H9 (cell line): ENCODE measurements at regions not wholly inside any gene's neighbourhood (a gene's known extent, or its start where the extent isn't known, plus 50 kb on each side); places are given as distances from the start of the nearest gene placed in this dataset.

Experiments
- DNase-seq: peaks from one replicate; pipeline ENCODE4 v3.0.0-alpha.2; 2017
- H2AFZ ChIP-seq: one replicate; pipeline ENCODE4 v1.6.1; 2013; ENCODE audit warnings: mild to moderate bottlenecking, low read length, control low read depth, moderate library complexity
- H2AK5ac ChIP-seq: 2 replicates; pipeline ENCODE4 v1.6.1; 2013; ENCODE audit warnings: low read length, control low read depth, mixed read lengths; ENCODE audit not compliant: insufficient read length
- H2BK120ac ChIP-seq: one replicate; pipeline ENCODE4 v1.6.1; 2013; ENCODE audit warnings: low read depth, mild to moderate bottlenecking, low read length, control low read depth, inconsistent platforms; ENCODE audit not compliant: poor library complexity, severe bottlenecking
- H2BK12ac ChIP-seq: 2 replicates; pipeline ENCODE4 v1.6.1; 2013; ENCODE audit warnings: low read length, control low read depth, mixed read lengths, low read depth; ENCODE audit not compliant: insufficient read length
- H2BK15ac ChIP-seq: 2 replicates; pipeline ENCODE4 v1.6.1; 2013; ENCODE audit warnings: low read depth, low read length, control low read depth
- H2BK20ac ChIP-seq: one replicate; pipeline ENCODE4 v1.6.1; 2013; ENCODE audit warnings: low read depth, mild to moderate bottlenecking, low read length, control low read depth, inconsistent platforms; ENCODE audit not compliant: poor library complexity, severe bottlenecking
- H2BK5ac ChIP-seq: 2 replicates; pipeline ENCODE4 v1.6.1; 2013; ENCODE audit warnings: low read length, control low read depth, mixed read lengths; ENCODE audit not compliant: insufficient read length
- H3K14ac ChIP-seq: 2 replicates; pipeline ENCODE4 v1.6.1; 2013; ENCODE audit warnings: low read length, control low read depth; ENCODE audit not compliant: insufficient read depth
- H3K18ac ChIP-seq: 2 replicates; pipeline ENCODE4 v1.6.1; 2013; ENCODE audit warnings: low read depth, mild to moderate bottlenecking, mixed read lengths, low read length, control low read depth; ENCODE audit not compliant: insufficient read length
- H3K23ac ChIP-seq: 2 replicates; pipeline ENCODE4 v1.6.1; 2013; ENCODE audit warnings: low read length, control low read depth, mixed read lengths, low read depth; ENCODE audit not compliant: insufficient read length
- H3K23me2 ChIP-seq: 2 replicates; pipeline ENCODE4 v1.6.1; 2013; ENCODE audit warnings: low read depth, mild to moderate bottlenecking, mixed read lengths, low read length, control low read depth; ENCODE audit not compliant: insufficient read length, poor library complexity, severe bottlenecking
- H3K27ac ChIP-seq: 2 replicates; pipeline ENCODE4 v1.5.1; 2013; ENCODE audit warnings: low read length, control low read depth, mixed read lengths, low read depth; ENCODE audit not compliant: insufficient read length
- H3K27me3 ChIP-seq: 2 replicates; pipeline ENCODE4 v1.6.1; 2013; ENCODE audit warnings: low read length, control low read depth, inconsistent platforms; ENCODE audit not compliant: insufficient read depth
- H3K4ac ChIP-seq: 2 replicates; pipeline ENCODE4 v1.6.1; 2013; ENCODE audit warnings: low read depth, mild to moderate bottlenecking, control low read depth, inconsistent platforms, low read length, moderate library complexity
- H3K4me1 ChIP-seq: 2 replicates; pipeline ENCODE4 v1.6.1; 2013; ENCODE audit warnings: low read length, control low read depth, inconsistent platforms; ENCODE audit not compliant: insufficient read depth
- H3K4me2 ChIP-seq: 2 replicates; pipeline ENCODE4 v1.6.1; 2013; ENCODE audit warnings: low read length, control low read depth, mixed read lengths; ENCODE audit not compliant: insufficient read length, insufficient read depth
- H3K56ac ChIP-seq: 2 replicates; pipeline ENCODE4 v1.6.1; 2013; ENCODE audit warnings: low read depth, mild to moderate bottlenecking, mixed read lengths, low read length, control low read depth; ENCODE audit not compliant: insufficient read length
- H3K79me1 ChIP-seq: 2 replicates; pipeline ENCODE4 v1.6.1; 2013; ENCODE audit warnings: low read depth, mild to moderate bottlenecking, moderate library complexity, low read length, control low read depth, inconsistent platforms; ENCODE audit not compliant: insufficient read depth, poor library complexity, severe bottlenecking
- H3K79me2 ChIP-seq: 2 replicates; pipeline ENCODE4 v1.6.1; 2013; ENCODE audit warnings: low read length, control low read depth, inconsistent platforms; ENCODE audit not compliant: insufficient read depth
- H3K9ac ChIP-seq: 2 replicates; pipeline ENCODE4 v1.6.1; 2013; ENCODE audit warnings: low read length, control low read depth, mixed read lengths; ENCODE audit not compliant: insufficient read length; ENCODE audit errors: extremely low read depth
- H3K9me3 ChIP-seq: one replicate; pipeline ENCODE4 v1.6.1; 2013; ENCODE audit warnings: low read depth, low read length, inconsistent platforms; ENCODE audit not compliant: control insufficient read depth
- H3T11ph ChIP-seq: one replicate; pipeline ENCODE4 v1.6.1; 2013; ENCODE audit warnings: mild to moderate bottlenecking, low read length, control low read depth, inconsistent platforms
- H4K20me1 ChIP-seq: one replicate; pipeline ENCODE4 v1.6.1; 2013; ENCODE audit not compliant: control insufficient read depth, insufficient read length, insufficient read depth
- H4K5ac ChIP-seq: 2 replicates; pipeline ENCODE4 v1.6.1; 2013; ENCODE audit warnings: low read depth, mild to moderate bottlenecking, mixed read lengths, low read length, control low read depth; ENCODE audit not compliant: insufficient read length
- H4K8ac ChIP-seq: replicated peaks from 2 replicates; pipeline ENCODE4 v1.6.1; 2013; ENCODE audit warnings: low read length, control low read depth, mixed read lengths, low read depth; ENCODE audit not compliant: insufficient read length
- H4K91ac ChIP-seq: 2 replicates; pipeline ENCODE4 v1.6.1; 2013; ENCODE audit warnings: low read depth, mild to moderate bottlenecking, moderate library complexity, mixed read lengths, low read length, control low read depth; ENCODE audit not compliant: insufficient read length
- H3K27ac Mint-ChIP-seq, 3 experiments: 2 replicates in 2 of 3; 3 replicates in 1 of 3; pipeline ENCODE4 v1.8.0; 2020 to 2021; ENCODE audit warnings: mixed read lengths in 3 of 3, mild to moderate bottlenecking in 1 of 3, moderate library complexity in 1 of 3
- H3K27me3 Mint-ChIP-seq: 2 replicates; pipeline ENCODE4 v1.8.0; 2021; ENCODE audit warnings: low read depth, mild to moderate bottlenecking, moderate library complexity, mixed read lengths
- H3K36me3 Mint-ChIP-seq, 3 experiments: 2 replicates in 2 of 3; 3 replicates in 1 of 3; pipeline ENCODE4 v1.8.0; 2020 to 2021; ENCODE audit warnings: low read depth in 3 of 3, mixed read lengths in 3 of 3; ENCODE audit not compliant: insufficient read depth in 1 of 3
- H3K4me1 Mint-ChIP-seq, 2 experiments: 2 replicates each; pipeline ENCODE4 v1.8.0; 2020; ENCODE audit warnings: mixed read lengths in 2 of 2
- H3K4me3 Mint-ChIP-seq, 2 experiments: 2 replicates in 1 of 2; 3 replicates in 1 of 2; pipeline ENCODE4 v1.8.0; 2020 to 2021; ENCODE audit warnings: mild to moderate bottlenecking in 2 of 2, mixed read lengths in 2 of 2, moderate library complexity in 1 of 2
- H3K9me3 Mint-ChIP-seq, 2 experiments: 2 replicates in 1 of 2; 3 replicates in 1 of 2; pipeline ENCODE4 v1.8.0; 2020; ENCODE audit warnings: mild to moderate bottlenecking in 2 of 2, mixed read lengths in 2 of 2, moderate library complexity in 1 of 2
- WGBS: extraction: QIAGEN DNeasy Blood & Tissue Kit; methylation state at CpG from one replicate; pipeline ENCODE4 v1.1.7; 2013; ENCODE audit warnings: missing lambda C conversion rate, low lambda C conversion rate, mixed read lengths; ENCODE audit not compliant: insufficient read length; ENCODE audit errors: extremely low coverage; 5-methylcytosine and 5-hydroxymethylcytosine counted together
- TF ChIP-seq, protein P1 (sequence below): fragments of 200-600 bp; sonication (generic); conservative IDR thresholded peaks from 3 replicates; pipeline ENCODE4 v1.8.0; 2021; ENCODE audit warnings: antibody characterized with exemption, mild to moderate bottlenecking

DNA sequence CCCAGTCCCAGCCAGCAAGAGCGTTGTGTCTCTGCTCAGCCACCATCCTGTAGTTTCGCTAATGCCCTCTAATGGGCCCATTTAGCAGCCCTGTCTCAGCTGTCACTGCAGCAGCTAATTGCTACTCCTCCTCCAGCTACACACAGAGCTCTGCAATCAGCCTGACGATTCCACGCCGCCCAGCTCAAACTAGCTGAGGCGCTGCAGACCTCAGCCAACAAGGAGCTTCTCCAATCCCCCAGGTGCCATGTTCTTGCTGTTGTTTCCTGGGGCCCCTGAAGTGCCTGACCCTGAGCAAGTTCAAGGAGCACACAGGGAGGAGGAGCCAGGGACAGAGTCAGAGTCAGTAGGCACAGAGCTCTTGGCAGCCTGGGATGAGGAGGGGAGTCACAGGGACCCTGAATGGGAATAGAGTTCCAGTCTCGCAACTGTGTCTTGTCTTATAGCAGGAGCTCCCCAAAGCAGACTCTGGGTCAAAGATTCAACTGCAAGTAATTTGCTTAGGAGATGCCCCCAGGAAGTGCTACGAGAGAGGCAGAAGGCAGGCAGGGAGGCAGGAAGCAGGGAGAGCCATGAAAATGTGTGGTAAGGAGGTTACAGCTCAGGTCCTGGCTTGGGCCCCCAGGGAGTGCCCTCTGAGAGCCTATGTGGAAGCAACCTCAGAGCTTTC, 135.8 kb upstream of the UNC5B start:
- Histone ChIP-seq H3K23ac (no peak overlapping the region), H2BK20ac (no peak overlapping the region), H2BK5ac (no peak overlapping the region), H2AK5ac (no peak overlapping the region), H3K79me1 (no peaks in the 10 kb centered on the region), H2BK15ac (no peak overlapping the region), H3K4me2 (no peak overlapping the region), H2BK12ac (no peak overlapping the region), H2AFZ (no peak overlapping the region), H3K4me1 (peaks cover 2% of the 10 kb centered on the region; the same call in 1 of the 2 replicates), H3K79me2 (no peaks in the 10 kb centered on the region), H4K91ac (no peak overlapping the region), H4K8ac (no peak overlapping the region), H2BK120ac (no peak overlapping the region), H3K14ac (no peak overlapping the region), H3K9me3 (no peaks in the 10 kb centered on the region), H3K56ac (no peak overlapping the region), H4K5ac (no peak overlapping the region), H3K9ac (no peak overlapping the region), H3K27me3 (no peaks in the 10 kb centered on the region), H3K4ac (no peak overlapping the region), H3T11ph (no peak overlapping the region), H3K18ac (no peak overlapping the region), H3K27ac (no peak overlapping the region), H4K20me1 (no peaks in the 10 kb centered on the region), H3K23me2 (no peaks in the 10 kb centered on the region)
- WGBS = no CpG with 5 or more reads among the region's 8 CpGs
- no peak overlapping the region for H3K27ac Mint-ChIP-seq
- peak; percentile 59 for DNase-seq
- H3K27me3 Mint-ChIP-seq = peaks cover 27% of the 10 kb centered on the region
- H3K4me1 Mint-ChIP-seq = peaks cover 34 to 39% of the 10 kb centered on the region in 2 experiments
- H3K9me3 Mint-ChIP-seq = no peaks in the 10 kb centered on the region
- no peaks in the 10 kb centered on the region; a peak in 1 of 7 replicates for H3K36me3 Mint-ChIP-seq
- no peak overlapping the region for H3K4me3 Mint-ChIP-seq
- TF ChIP-seq, protein P1, sequence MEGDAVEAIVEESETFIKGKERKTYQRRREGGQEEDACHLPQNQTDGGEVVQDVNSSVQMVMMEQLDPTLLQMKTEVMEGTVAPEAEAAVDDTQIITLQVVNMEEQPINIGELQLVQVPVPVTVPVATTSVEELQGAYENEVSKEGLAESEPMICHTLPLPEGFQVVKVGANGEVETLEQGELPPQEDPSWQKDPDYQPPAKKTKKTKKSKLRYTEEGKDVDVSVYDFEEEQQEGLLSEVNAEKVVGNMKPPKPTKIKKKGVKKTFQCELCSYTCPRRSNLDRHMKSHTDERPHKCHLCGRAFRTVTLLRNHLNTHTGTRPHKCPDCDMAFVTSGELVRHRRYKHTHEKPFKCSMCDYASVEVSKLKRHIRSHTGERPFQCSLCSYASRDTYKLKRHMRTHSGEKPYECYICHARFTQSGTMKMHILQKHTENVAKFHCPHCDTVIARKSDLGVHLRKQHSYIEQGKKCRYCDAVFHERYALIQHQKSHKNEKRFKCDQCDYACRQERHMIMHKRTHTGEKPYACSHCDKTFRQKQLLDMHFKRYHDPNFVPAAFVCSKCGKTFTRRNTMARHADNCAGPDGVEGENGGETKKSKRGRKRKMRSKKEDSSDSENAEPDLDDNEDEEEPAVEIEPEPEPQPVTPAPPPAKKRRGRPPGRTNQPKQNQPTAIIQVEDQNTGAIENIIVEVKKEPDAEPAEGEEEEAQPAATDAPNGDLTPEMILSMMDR = no peak
